Duodenal mucosa (tissue), 2 donors: ENCODE measurements at regions not wholly inside any gene's neighbourhood (a gene's known extent, or its start where the extent isn't known, plus 50 kb on each side); places are given as distances from the start of the nearest gene placed in this dataset.

Experiments used
- H3K27ac ChIP-seq: one replicate; pipeline ENCODE4 v1.7.0; 2013; ENCODE audit warnings: low read depth, low read length
- H3K27me3 ChIP-seq, 2 donors: one replicate each; pipeline ENCODE4 v1.7.0; 2013; ENCODE audit warnings: low read length in 2 of 2, control low read depth in 1 of 2; ENCODE audit not compliant: insufficient read depth in 2 of 2, control insufficient read depth in 1 of 2
- H3K36me3 ChIP-seq, 2 donors: one replicate each; pipeline ENCODE4 v1.7.0; 2013; ENCODE audit warnings: low read length in 2 of 2, control low read depth in 1 of 2; ENCODE audit not compliant: insufficient read depth in 2 of 2, control insufficient read depth in 1 of 2
- H3K4me1 ChIP-seq, 2 donors: one replicate each; pipeline ENCODE4 v1.7.0; 2013; ENCODE audit warnings: low read length in 2 of 2, control low read depth in 1 of 2; ENCODE audit not compliant: insufficient read depth in 2 of 2, control insufficient read depth in 1 of 2
- H3K4me3 ChIP-seq, 2 donors: one replicate each; pipeline ENCODE4 v1.7.0; 2013; ENCODE audit warnings: low read length in 2 of 2, low read depth in 1 of 2
- H3K9ac ChIP-seq, 2 donors: one replicate each; pipeline ENCODE4 v1.7.0; 2013; ENCODE audit warnings: low read length in 2 of 2, low read depth in 1 of 2
- H3K9me3 ChIP-seq, 2 donors: one replicate each; pipeline ENCODE4 v1.7.0; 2013; ENCODE audit warnings: low read length in 2 of 2, control low read depth in 1 of 2; ENCODE audit not compliant: control insufficient read depth in 1 of 2

DNA sequence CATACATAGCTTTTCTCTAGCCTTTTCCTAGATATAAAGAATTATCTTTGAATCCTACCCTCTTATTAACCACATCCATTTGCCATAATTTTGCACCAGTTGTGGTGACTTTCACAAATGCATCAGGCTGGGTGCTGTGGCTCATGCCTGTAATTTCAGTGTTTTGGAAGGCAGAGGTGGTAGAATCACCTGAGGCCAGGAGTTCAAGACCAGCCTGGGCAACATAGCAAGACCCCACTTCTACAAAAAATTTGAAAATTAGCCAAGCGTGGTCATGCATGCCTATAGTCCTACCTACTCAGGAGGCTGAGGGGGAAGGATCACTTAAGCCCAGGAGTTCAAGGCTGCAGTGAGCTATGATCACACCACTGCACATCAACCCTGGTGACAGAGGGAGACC lies 672.4 kb upstream of the CHAC2 start:
- H3K9me3 ChIP-seq = no peaks in the 10 kb centered on the region
- H3K9ac ChIP-seq = no peak overlapping the region
- no peaks in the 10 kb centered on the region for H3K27me3 ChIP-seq
- no peaks in the 10 kb centered on the region for H3K36me3 ChIP-seq
- H3K4me1 ChIP-seq = no peaks in the 10 kb centered on the region
- H3K27ac ChIP-seq = no peak overlapping the region
- no peak overlapping the region for H3K4me3 ChIP-seq

DNA sequence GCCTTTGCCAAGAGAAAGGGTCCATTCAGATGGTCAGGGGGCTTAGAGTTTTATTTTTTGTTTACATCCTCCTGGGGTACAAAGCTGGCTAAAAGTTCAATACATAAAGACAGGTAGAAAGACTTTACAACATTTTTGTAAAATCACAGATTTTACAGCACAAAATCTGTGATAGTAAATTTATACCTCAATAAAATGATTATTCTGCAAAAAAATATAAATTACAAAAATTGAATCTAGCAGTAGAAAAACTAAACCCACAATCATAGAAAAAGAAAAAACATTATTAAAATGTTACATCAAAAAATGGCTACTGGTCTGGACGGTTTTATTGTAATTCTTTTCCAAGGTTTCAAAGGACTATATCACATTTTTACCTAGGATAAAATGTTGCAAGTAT lies 674.2 kb upstream of the CHAC2 start:
- Histone ChIP-seq H3K9me3 (no peaks in the 10 kb centered on the region), H3K4me1 (no peaks in the 10 kb centered on the region), H3K36me3 (no peaks in the 10 kb centered on the region), H3K4me3 (no peak overlapping the region), H3K27ac (no peak overlapping the region), H3K9ac (no peak overlapping the region), H3K27me3 (no peaks in the 10 kb centered on the region)

DNA sequence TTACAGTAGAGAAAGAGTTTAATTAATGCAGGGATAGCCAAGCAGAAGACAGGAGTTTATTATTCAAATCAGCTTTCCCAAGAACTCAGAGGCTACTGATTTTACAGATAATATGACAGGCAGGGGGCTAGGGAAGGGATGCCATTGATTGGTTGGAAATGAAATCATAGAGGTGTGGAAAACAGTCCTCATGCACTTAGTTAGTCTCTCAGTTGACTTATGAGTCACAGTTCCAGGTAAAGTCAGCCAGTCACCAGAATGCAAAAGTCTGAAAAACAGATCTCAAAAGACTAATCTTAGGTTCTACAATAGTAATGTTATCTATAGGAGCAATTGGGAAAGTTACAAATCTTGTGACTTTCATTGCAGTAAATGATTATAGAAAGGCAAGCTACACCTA lies 676.4 kb upstream of the CHAC2 start:
- Histone ChIP-seq H3K9me3 (no peaks in the 10 kb centered on the region), H3K36me3 (no peaks in the 10 kb centered on the region), H3K9ac (no peak overlapping the region), H3K27ac (no peak overlapping the region), H3K4me1 (no peaks in the 10 kb centered on the region), H3K27me3 (no peaks in the 10 kb centered on the region), H3K4me3 (no peak overlapping the region)

DNA sequence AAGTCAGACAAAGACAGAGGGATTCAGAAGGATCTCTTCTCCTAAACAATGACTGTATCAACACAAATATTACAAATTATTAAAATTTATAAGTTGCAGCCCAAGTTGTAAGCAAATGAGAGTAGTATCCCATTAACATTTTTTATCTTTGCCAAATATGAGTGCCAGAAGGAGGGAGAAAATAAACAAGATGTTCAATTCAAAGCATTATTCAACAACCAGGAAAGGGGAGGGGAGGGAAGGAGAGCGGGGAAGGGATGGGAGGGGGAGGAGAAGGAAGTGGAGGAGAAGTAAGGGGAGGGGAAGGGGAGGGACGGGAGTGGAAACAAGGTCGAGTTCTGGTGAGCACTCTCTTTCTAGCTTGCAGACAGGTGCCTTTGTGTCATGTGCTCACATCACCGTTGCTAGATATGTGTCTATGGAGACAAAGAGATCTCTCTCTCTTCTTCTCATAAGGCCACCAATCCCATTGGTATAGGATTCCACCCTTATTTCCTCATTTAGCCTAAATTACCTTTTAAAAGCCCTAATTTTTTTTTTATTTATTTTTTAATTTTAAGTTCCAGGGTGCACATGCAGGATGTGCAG lies 679.6 kb upstream of the CHAC2 start:
- H3K27me3 ChIP-seq = no peaks in the 10 kb centered on the region
- H3K9ac ChIP-seq = no peak overlapping the region
- no peaks in the 10 kb centered on the region for H3K4me1 ChIP-seq
- H3K9me3 ChIP-seq = no peaks in the 10 kb centered on the region
- H3K36me3 ChIP-seq = no peaks in the 10 kb centered on the region
- no peak overlapping the region for H3K4me3 ChIP-seq
- no peak overlapping the region for H3K27ac ChIP-seq

DNA sequence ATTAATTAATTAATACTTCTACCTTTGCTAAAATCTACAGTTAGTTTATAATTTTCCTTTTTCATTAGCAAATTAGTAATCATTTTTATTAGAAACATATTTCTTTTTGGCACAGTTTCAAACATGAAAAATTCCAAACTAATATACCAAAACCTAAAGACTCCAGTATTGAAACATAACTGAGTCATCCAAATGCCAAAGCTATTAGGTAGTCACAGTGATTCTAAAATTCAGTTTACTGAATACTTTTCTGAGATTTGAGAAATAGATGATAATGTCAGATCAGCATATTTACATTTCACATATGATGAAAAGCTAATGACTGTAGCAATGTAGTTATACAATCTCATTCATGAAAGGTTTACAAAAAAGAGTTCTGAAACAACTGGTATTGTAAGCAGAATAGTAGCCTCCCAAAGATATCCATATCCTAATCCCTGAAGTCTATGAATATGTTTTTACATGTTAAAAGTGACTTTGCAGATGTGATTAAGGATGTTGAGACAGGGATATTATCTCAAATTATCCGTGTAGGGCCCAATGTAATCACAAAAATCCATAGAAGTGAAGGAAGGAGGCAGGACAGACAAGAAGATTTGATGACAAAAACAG lies 680.2 kb upstream of the CHAC2 start:
- no peak overlapping the region for H3K27ac ChIP-seq
- no peak overlapping the region for H3K4me3 ChIP-seq
- H3K4me1 ChIP-seq = no peaks in the 10 kb centered on the region
- no peaks in the 10 kb centered on the region for H3K27me3 ChIP-seq
- H3K9me3 ChIP-seq = no peaks in the 10 kb centered on the region
- no peak overlapping the region for H3K9ac ChIP-seq
- H3K36me3 ChIP-seq = no peaks in the 10 kb centered on the region

DNA sequence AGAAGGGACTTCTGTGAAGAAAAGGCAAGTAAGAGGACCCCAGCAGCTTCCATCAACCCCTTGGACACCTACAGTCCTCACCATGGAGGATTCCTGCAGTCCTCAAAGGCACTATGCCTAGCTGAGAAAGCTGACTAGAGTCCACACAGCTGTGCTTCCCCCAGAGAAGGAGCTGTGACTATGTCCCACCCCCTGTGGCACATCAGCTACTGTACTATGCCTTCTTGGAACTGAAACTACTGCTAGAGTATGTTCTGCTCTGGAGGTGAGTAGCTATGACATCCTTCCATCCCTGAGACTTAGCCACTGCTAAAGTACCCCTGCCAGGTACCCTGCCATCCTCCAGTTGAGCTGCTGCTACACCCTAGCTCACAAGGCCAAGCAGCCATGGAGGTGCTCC lies 690.2 kb upstream of the CHAC2 start:
- H3K9me3 ChIP-seq = peaks cover 0 to 4% of the 10 kb centered on the region in 2 donors
- no peaks in the 10 kb centered on the region for H3K27me3 ChIP-seq
- no peak overlapping the region for H3K4me3 ChIP-seq
- no peaks in the 10 kb centered on the region for H3K36me3 ChIP-seq
- H3K9ac ChIP-seq = no peak overlapping the region
- H3K4me1 ChIP-seq = no peaks in the 10 kb centered on the region
- no peak overlapping the region for H3K27ac ChIP-seq

DNA sequence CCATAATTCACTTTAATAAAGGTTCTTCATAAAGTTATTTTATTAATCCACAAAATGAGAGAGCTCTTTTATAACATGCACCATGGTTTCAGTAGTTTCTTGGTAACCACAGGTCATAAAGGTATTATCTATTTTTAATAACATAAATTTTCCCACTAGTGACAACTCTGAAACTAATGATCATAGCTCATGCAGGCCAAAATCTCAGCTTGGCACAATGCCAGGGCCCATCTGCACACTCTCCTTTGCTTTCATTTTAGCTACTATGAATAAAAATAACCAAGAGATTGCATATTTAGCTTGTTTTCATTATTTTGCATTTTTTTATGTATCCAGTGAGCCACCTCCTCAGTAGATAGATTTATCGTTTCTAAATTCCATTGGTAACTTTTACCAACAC lies 691.8 kb upstream of the CHAC2 start:
- no peak overlapping the region for H3K4me3 ChIP-seq
- no peak overlapping the region for H3K27ac ChIP-seq
- H3K27me3 ChIP-seq = no peaks in the 10 kb centered on the region
- peaks cover 0 to 4% of the 10 kb centered on the region in 2 donors for H3K9me3 ChIP-seq
- no peaks in the 10 kb centered on the region for H3K4me1 ChIP-seq
- H3K9ac ChIP-seq = no peak overlapping the region
- H3K36me3 ChIP-seq = no peaks in the 10 kb centered on the region

DNA sequence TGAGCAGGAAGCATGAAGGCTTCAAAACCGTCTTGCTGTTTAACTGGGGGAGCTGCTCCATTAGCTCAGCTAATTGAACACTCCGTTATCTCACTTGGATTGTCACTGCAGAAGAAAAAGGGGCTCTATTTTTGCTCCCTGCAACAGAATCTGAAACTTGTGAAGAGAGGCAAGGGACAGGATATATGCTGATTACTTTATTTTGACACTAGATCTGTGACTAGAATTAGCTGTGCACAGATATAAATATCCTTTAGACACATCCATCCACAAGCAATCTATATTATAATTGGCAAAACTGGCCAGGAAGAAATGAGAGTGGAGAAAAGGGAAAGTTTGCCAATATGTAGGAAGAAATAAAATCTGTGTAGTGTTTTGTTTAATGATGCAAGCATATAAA lies 700.1 kb upstream of the CHAC2 start:
- H3K9ac ChIP-seq = no peak overlapping the region
- no peaks in the 10 kb centered on the region for H3K9me3 ChIP-seq
- no peak overlapping the region for H3K27ac ChIP-seq
- H3K4me1 ChIP-seq = no peaks in the 10 kb centered on the region
- H3K36me3 ChIP-seq = no peaks in the 10 kb centered on the region
- no peak overlapping the region for H3K4me3 ChIP-seq
- H3K27me3 ChIP-seq = no peaks in the 10 kb centered on the region

DNA sequence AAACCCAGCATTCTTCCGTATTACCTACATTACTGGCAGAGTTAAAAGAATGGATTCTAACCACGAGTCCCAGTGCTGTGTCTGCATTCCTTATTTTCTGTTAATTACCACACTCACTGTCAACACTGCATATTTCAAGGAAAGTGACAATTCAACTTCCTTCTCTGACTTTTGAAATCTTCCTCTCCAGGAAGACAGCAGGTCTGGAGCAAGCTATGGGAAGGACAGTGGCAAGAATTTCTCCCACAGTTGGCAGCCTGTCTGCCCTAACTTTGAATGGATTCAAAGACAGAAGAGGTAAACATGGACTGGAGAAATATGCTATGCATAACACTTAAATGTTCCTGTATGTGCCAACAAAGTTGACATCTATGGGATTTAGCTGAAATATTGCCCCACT lies 700.5 kb upstream of the CHAC2 start:
- H3K27ac ChIP-seq = no peak overlapping the region
- H3K9me3 ChIP-seq = no peaks in the 10 kb centered on the region
- no peaks in the 10 kb centered on the region for H3K36me3 ChIP-seq
- no peak overlapping the region for H3K4me3 ChIP-seq
- H3K9ac ChIP-seq = no peak overlapping the region
- H3K4me1 ChIP-seq = no peaks in the 10 kb centered on the region
- H3K27me3 ChIP-seq = no peaks in the 10 kb centered on the region

DNA sequence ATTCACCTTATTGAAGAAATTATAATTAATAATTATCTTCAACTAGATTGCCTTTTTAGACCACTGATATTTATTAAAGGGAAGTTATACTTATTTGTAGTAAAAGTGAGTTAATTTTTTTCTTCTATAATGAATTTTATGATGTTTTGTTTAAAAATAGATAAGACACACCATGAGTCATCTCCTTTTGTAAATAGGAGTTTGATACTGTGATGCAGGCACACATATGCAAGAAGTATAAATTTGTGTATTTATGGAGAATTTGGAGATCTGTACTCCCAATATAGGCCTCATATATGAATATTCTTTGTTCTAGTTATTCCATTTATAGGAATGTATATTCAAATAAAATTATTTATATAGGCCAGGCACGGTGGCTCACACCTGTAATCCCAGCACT lies 703.5 kb upstream of the CHAC2 start:
- Histone ChIP-seq H3K9ac (no peak overlapping the region), H3K36me3 (no peaks in the 10 kb centered on the region), H3K4me1 (no peaks in the 10 kb centered on the region), H3K9me3 (no peaks in the 10 kb centered on the region), H3K27me3 (no peaks in the 10 kb centered on the region), H3K27ac (no peak overlapping the region), H3K4me3 (no peak overlapping the region)

DNA sequence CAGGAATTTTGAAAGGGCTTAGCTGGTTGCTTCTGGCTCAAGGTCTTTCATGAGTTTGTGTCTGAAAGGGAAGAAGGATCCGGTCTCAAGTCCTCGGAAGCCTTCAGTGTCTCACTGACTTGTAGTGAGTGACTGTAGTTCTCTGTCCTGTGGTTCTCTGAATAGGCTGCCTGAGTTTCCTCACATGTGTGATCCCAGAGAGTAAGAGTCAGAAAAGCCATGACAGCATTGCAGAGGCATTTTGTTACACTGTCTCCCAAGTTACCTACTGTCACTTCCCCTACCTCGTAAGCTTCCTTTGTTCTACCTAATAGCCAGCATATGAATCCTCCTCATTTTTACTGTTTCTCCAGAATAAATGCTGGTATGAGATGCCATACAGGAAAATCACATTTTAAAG lies 709.1 kb upstream of the CHAC2 start:
- Histone ChIP-seq H3K4me3 (no peak overlapping the region), H3K27ac (no peak overlapping the region), H3K9me3 (no peaks in the 10 kb centered on the region), H3K27me3 (no peaks in the 10 kb centered on the region), H3K36me3 (no peaks in the 10 kb centered on the region), H3K4me1 (no peaks in the 10 kb centered on the region), H3K9ac (no peak overlapping the region)
